GM12878 (cell line): ENCODE measurements at regions not wholly inside any gene's neighbourhood (a gene's known extent, or its start where the extent isn't known, plus 50 kb on each side); places are given as distances from the start of the nearest gene placed in this dataset.

ENCODE experiments used
- CEBPB ChIP-seq, 2 experiments: fragments of 150-350 bp in 1 of 2; IDR thresholded peaks; 2 replicates each; pipeline ENCODE4 v1.6.1; 2012 to 2014; ENCODE audit warnings: low read depth in 2 of 2, low read length in 2 of 2, borderline replicate concordance in 1 of 2, inconsistent platforms in 1 of 2
- EGR1 ChIP-seq, 2 experiments: IDR thresholded peaks; 1 replicate in 1 of 2; 2 replicates in 1 of 2; pipeline ENCODE4 v1.6.1; 2011 to 2012; ENCODE audit warnings: low read depth in 2 of 2, low read length in 2 of 2, borderline replicate concordance in 1 of 2, mild to moderate bottlenecking in 1 of 2, moderate library complexity in 1 of 2
- ETV6 ChIP-seq, 2 experiments: fragments of 450-650 bp in 1 of 2; IDR thresholded peaks in 1 of 2; conservative IDR thresholded peaks in 1 of 2; 2 replicates each; pipeline ENCODE4 v1.6.1; 2014; ENCODE audit warnings: antibody characterized with exemption in 1 of 2, borderline replicate concordance in 1 of 2, low read depth in 1 of 2, mild to moderate bottlenecking in 1 of 2, moderate library complexity in 1 of 2
- HDAC2 ChIP-seq: fragments of 200-600 bp; sonication (generic); IDR thresholded peaks from 2 replicates; pipeline ENCODE4 v1.6.1; 2017
- KAT2A ChIP-seq: conservative IDR thresholded peaks from 2 replicates; pipeline ENCODE4 v1.6.1; 2011; ENCODE audit warnings: low read depth, low read length; ENCODE audit not compliant: control insufficient read depth
- RELA ChIP-seq: fragments of 450-650 bp; IDR thresholded peaks from 2 replicates; pipeline ENCODE4 v1.8.0; 2014; ENCODE audit warnings: borderline replicate concordance; ENCODE audit not compliant: partially characterized antibody
- RUNX3 ChIP-seq: IDR thresholded peaks from 2 replicates; pipeline ENCODE4 v1.6.1; 2012; ENCODE audit warnings: low read length, inconsistent platforms
- ZNF274 ChIP-seq: IDR thresholded peaks from one replicate; pipeline ENCODE4 v1.8.0; 2011; ENCODE audit not compliant: insufficient read length, insufficient read depth
- TF ChIP-seq, protein P1 (sequence below): fragments of 450-650 bp; IDR thresholded peaks from 2 replicates; pipeline ENCODE4 v1.6.1; 2018; ENCODE audit warnings: mild to moderate bottlenecking, low read depth, moderate library complexity; ENCODE audit not compliant: partially characterized antibody

DNA sequence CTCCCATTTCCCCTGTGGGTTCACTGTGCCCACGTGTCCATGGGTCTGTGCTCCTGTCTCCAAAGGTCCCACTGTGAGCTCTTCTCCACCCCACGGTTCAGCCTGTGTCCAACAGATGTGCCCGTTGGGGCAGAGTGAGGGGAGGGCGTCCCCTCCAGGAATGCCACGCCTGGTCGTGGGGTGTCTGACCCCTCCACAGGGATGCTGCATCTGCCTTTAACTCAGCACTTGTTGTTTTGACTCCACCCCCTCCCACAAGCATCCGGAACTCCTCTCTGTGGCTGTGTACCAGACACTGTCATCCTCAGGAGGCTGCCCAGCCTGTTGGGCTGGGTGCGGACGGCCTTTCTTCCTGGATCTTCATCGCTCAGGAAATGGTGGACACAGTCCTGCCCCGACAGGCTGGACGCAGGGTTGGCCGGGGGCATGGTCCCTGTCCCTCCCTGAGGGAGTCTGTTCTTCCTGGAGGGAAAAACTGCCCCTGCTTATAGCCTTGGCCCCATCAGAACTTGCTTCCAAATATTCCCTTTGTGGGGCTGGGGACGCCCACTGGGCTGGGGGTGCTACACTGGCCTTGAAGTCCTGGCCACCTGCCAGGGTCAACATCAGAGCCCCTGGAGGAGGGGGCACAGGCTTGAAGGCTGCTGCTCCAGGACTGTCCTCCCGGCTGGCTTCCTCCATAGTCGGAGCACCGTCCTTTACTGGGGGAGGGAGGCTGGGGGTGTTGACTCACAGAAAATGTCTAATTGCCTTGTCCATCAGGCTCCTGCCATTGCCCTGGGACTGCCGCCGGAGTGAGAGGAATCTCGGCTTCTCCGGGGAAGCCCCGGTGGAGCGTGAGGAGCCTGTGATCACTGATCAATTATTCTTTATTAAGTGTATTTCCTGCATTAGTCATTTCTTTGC is 182.0 kb upstream of the C1orf174 start (continued):
- TF ChIP-seq KAT2A (no peak), ZNF274 (no peak), RELA (no peak), HDAC2 (no peak), ETV6 (conservative IDR thresholded peaks at IDR 0.05 in 1 of 2, IDR thresholded peaks at IDR 0.05 in 1 of 2; ENCODE audit: borderline replicate concordance in 1 of 2, low read depth in 1 of 2) (no peak), RUNX3 (no peak), EGR1 (IDR thresholded peaks at IDR 0.05; ENCODE audit: borderline replicate concordance in 1 of 2, low read depth in 2 of 2, low read length in 2 of 2) (no peak), CEBPB (IDR thresholded peaks at IDR 0.05; ENCODE audit: borderline replicate concordance in 1 of 2, low read depth in 2 of 2, low read length in 2 of 2) (no peak)
- TF ChIP-seq, protein P1, sequence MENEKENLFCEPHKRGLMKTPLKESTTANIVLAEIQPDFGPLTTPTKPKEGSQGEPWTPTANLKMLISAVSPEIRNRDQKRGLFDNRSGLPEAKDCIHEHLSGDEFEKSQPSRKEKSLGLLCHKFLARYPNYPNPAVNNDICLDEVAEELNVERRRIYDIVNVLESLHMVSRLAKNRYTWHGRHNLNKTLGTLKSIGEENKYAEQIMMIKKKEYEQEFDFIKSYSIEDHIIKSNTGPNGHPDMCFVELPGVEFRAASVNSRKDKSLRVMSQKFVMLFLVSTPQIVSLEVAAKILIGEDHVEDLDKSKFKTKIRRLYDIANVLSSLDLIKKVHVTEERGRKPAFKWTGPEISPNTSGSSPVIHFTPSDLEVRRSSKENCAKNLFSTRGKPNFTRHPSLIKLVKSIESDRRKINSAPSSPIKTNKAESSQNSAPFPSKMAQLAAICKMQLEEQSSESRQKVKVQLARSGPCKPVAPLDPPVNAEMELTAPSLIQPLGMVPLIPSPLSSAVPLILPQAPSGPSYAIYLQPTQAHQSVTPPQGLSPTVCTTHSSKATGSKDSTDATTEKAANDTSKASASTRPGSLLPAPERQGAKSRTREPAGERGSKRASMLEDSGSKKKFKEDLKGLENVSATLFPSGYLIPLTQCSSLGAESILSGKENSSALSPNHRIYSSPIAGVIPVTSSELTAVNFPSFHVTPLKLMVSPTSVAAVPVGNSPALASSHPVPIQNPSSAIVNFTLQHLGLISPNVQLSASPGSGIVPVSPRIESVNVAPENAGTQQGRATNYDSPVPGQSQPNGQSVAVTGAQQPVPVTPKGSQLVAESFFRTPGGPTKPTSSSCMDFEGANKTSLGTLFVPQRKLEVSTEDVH: no peak
